WERI-Rb-1 (cell line): ENCODE measurements at regions not wholly inside any gene's neighbourhood (a gene's known extent, or its start where the extent isn't known, plus 50 kb on each side); places are given as distances from the start of the nearest gene placed in this dataset.

Experiments used
- DNase-seq: peaks from one replicate; pipeline ENCODE4 v3.0.0-alpha.2; 2020
- H3K27ac ChIP-seq: fragments of 250-450 bp; sonication (Bioruptor Pico); 2 replicates; pipeline ENCODE4 v1.5.1; 2020; ENCODE audit warnings: mild to moderate bottlenecking, moderate library complexity
- H3K27me3 ChIP-seq: fragments of 250-450 bp; sonication (Bioruptor Pico); 2 replicates; pipeline ENCODE4 v1.5.1; 2021; ENCODE audit warnings: mild to moderate bottlenecking, low read depth, moderate library complexity; ENCODE audit not compliant: insufficient read depth, severe bottlenecking
- H3K36me3 ChIP-seq: fragments of 250-450 bp; sonication (Bioruptor Pico); 2 replicates; pipeline ENCODE4 v1.5.1; 2020; ENCODE audit warnings: mild to moderate bottlenecking, moderate library complexity
- H3K4me3 ChIP-seq: 2 replicates; pipeline ENCODE4 v1.5.1; 2011; ENCODE audit warnings: low read depth, mild to moderate bottlenecking, control low read depth, low read length
- H3K9me3 ChIP-seq: fragments of 250-450 bp; sonication (Bioruptor Pico); 2 replicates; pipeline ENCODE4 v1.5.1; 2021; ENCODE audit warnings: mild to moderate bottlenecking, moderate library complexity; ENCODE audit not compliant: severe bottlenecking
- CTCF ChIP-seq: IDR thresholded peaks from 2 replicates; pipeline ENCODE4 v1.5.1; 2011; ENCODE audit warnings: low read depth, mild to moderate bottlenecking, control low read depth, inconsistent platforms, low read length

GRCh38 chr15:81506071-81506470, 132.1 kb upstream of the TMC3 start:
- DNase-seq: no peak

GRCh38 chr15:81504170-81504905, 130.3 kb upstream of the TMC3 start:
- Histone ChIP-seq H3K27ac (no peak overlapping the region), H3K9me3 (no peaks in the 10 kb centered on the region), H3K36me3 (no peaks in the 10 kb centered on the region), H3K27me3 (no peaks in the 10 kb centered on the region), H3K4me3 (no peak overlapping the region)
- no peak for DNase-seq
- no peak for TF ChIP-seq CTCF

More at GRCh38 chr15:81506071-81506470, 132.1 kb upstream of the TMC3 start:
- no peak for TF ChIP-seq CTCF
- Histone ChIP-seq H3K27me3 (no peaks in the 10 kb centered on the region), H3K27ac (no peak overlapping the region), H3K36me3 (no peaks in the 10 kb centered on the region), H3K9me3 (no peaks in the 10 kb centered on the region), H3K4me3 (no peak overlapping the region)

GRCh38 chr15:81502439-81502838, 128.4 kb upstream of the TMC3 start:
- Histone ChIP-seq H3K4me3 (no peak overlapping the region), H3K36me3 (no peaks in the 10 kb centered on the region), H3K27me3 (no peaks in the 10 kb centered on the region), H3K9me3 (no peaks in the 10 kb centered on the region), H3K27ac (no peak overlapping the region)
- TF ChIP-seq CTCF: no peak
- DNase-seq: no peak

GRCh38 chr15:81500081-81500480, 126.1 kb upstream of the TMC3 start:
- no peak overlapping the region for H3K27ac ChIP-seq
- no peaks in the 10 kb centered on the region for H3K9me3 ChIP-seq
- DNase-seq: no peak
- no peaks in the 10 kb centered on the region for H3K27me3 ChIP-seq
- no peak overlapping the region for H3K4me3 ChIP-seq
- no peaks in the 10 kb centered on the region for H3K36me3 ChIP-seq
- no peak for TF ChIP-seq CTCF

- no peaks in the 10 kb centered on the region for H3K36me3 ChIP-seq
- no peak for TF ChIP-seq CTCF
- H3K27ac ChIP-seq: no peak overlapping the region
- no peaks in the 10 kb centered on the region for H3K27me3 ChIP-seq
- no peak for DNase-seq
- H3K9me3 ChIP-seq: no peaks in the 10 kb centered on the region
- H3K4me3 ChIP-seq: no peak overlapping the region
Observed at GRCh38 chr15:81498294-81498693, 124.3 kb upstream of the TMC3 start.

GRCh38 chr15:81497238-81497637, 123.2 kb upstream of the TMC3 start:
- Histone ChIP-seq H3K4me3 (no peak overlapping the region), H3K27ac (no peak overlapping the region), H3K27me3 (no peaks in the 10 kb centered on the region), H3K36me3 (no peaks in the 10 kb centered on the region), H3K9me3 (no peaks in the 10 kb centered on the region)
- TF ChIP-seq CTCF: no peak
- DNase-seq: no peak
